IPS DF 6.9 (cell line): ENCODE measurements at regions not wholly inside any gene's neighbourhood (a gene's known extent, or its start where the extent isn't known, plus 50 kb on each side); places are given as distances from the start of the nearest gene placed in this dataset.

Source experiments
- DNase-seq: peaks from one replicate; pipeline ENCODE4 v3.0.0-alpha.2; 2013; ENCODE audit warnings: low read depth, low spot score
- H3K27ac ChIP-seq: one replicate; pipeline ENCODE4 v1.5.1; 2013; ENCODE audit warnings: low read length, control low read depth
- H3K27me3 ChIP-seq: 2 replicates; pipeline ENCODE4 v1.6.1; 2013; ENCODE audit warnings: mild to moderate bottlenecking, low read length; ENCODE audit not compliant: control insufficient read depth, insufficient read depth
- H3K36me3 ChIP-seq: 2 replicates; pipeline ENCODE4 v1.6.1; 2013; ENCODE audit warnings: low read length; ENCODE audit not compliant: control insufficient read depth, insufficient read depth
- H3K4me1 ChIP-seq: 2 replicates; pipeline ENCODE4 v1.6.1; 2013; ENCODE audit warnings: low read length; ENCODE audit not compliant: control insufficient read depth, insufficient read depth
- H3K4me3 ChIP-seq: 2 replicates; pipeline ENCODE4 v1.5.1; 2013; ENCODE audit warnings: mild to moderate bottlenecking, low read length
- H3K9me3 ChIP-seq: 2 replicates; pipeline ENCODE4 v1.6.1; 2013; ENCODE audit warnings: low read length, inconsistent platforms; ENCODE audit not compliant: control insufficient read depth, insufficient read depth
- WGBS: extraction: QIAGEN DNeasy Blood & Tissue Kit; methylation state at CpG from one replicate; pipeline ENCODE4 v1.1.7; 2013; ENCODE audit warnings: mixed read lengths, missing lambda C conversion rate; ENCODE audit not compliant: insufficient read length, insufficient coverage; 5-methylcytosine and 5-hydroxymethylcytosine counted together

DNA sequence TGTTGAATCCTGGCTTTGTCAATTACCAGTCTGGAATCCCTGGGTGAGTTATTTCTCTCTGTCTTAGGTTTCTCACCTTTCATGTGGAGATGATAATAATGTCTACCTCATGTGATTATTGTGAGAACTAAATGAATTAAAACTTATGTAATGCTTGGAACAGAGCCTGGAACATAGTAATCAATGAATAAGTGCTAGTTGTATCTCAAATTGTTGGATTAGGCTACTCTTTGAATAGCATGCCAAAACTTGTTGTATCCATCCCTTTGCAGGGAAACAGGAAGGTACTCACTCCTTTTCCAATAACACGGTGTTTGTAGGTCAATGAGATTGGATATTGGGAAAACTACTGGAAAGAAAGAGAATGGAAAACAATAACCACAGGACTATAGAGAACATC is 796.6 kb upstream of the ZEB2 start:
- H3K27ac ChIP-seq: no peak overlapping the region
- no peaks in the 10 kb centered on the region for H3K9me3 ChIP-seq
- no peaks in the 10 kb centered on the region for H3K27me3 ChIP-seq
- no CpG with 5 or more reads among the region's 1 CpG for WGBS
- no peaks in the 10 kb centered on the region for H3K36me3 ChIP-seq
- no peak for DNase-seq
- H3K4me1 ChIP-seq: no peaks in the 10 kb centered on the region
- H3K4me3 ChIP-seq: no peak overlapping the region

DNA sequence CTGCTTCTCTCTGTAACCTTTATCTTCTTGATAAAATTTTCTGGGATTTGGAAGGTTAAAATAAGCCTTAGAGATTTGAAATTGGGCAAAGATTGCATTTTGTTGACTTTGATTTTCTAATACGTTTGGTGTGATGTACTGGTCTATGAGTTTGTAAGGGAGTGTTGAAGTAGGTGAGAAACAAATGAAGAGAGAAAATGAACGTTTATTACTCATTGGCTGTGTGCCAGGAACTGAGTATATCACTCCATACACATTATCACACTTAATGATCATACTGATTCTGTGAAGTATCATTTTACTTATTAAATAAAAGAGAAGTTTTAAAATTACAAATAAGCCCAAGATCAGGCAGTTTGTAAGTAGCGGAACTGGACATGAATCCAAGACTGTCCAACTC is 795.1 kb upstream of the ZEB2 start:
- no peak overlapping the region for H3K4me3 ChIP-seq
- H3K4me1 ChIP-seq: no peaks in the 10 kb centered on the region
- H3K27ac ChIP-seq: no peak overlapping the region
- DNase-seq: no peak
- H3K36me3 ChIP-seq: no peaks in the 10 kb centered on the region
- H3K27me3 ChIP-seq: no peaks in the 10 kb centered on the region
- 100% methylated on average over 1 of the region's 3 CpGs for WGBS
- H3K9me3 ChIP-seq: no peaks in the 10 kb centered on the region

- no peaks in the 10 kb centered on the region for H3K9me3 ChIP-seq
- no peaks in the 10 kb centered on the region for H3K4me1 ChIP-seq
- H3K27ac ChIP-seq: no peak overlapping the region
- no peaks in the 10 kb centered on the region for H3K27me3 ChIP-seq
- no peaks in the 10 kb centered on the region for H3K36me3 ChIP-seq
- DNase-seq: no peak
- no peak overlapping the region for H3K4me3 ChIP-seq
- no CpG with 5 or more reads among the region's 3 CpGs for WGBS
Observed at GRCh38 chr2:145314119-145314633, 794.3 kb upstream of the ZEB2 start.

DNA sequence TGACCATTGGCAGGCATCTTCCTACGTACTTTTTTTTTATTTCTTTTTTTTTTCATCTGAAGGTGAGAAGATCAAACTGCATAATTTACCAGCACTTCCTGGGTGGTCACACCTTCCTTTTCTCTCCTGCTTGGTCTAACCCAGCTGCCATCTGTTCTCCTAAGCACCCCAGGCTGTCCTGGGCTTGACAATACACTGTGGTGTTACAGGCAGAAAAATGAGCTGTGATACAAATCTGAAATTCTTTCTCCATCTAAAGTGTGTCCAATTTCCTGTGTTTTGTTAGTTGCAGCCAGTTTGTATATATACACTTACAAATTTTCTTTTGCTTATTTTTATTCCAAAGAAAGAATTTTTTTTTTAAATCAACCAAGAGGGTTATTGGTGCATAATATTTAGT is 786.0 kb upstream of the ZEB2 start:
- Histone ChIP-seq H3K27ac (no peak overlapping the region), H3K36me3 (no peaks in the 10 kb centered on the region), H3K9me3 (no peaks in the 10 kb centered on the region), H3K27me3 (no peaks in the 10 kb centered on the region), H3K4me3 (no peak overlapping the region), H3K4me1 (no peaks in the 10 kb centered on the region)
- no CpG with 5 or more reads among the region's 1 CpG for WGBS
- no peak for DNase-seq

- no peaks in the 10 kb centered on the region for H3K27me3 ChIP-seq
- no peaks in the 10 kb centered on the region for H3K36me3 ChIP-seq
- no peaks in the 10 kb centered on the region for H3K4me1 ChIP-seq
- no peaks in the 10 kb centered on the region for H3K9me3 ChIP-seq
- DNase-seq: no peak
- no CpG with 5 or more reads among the region's 3 CpGs for WGBS
- H3K4me3 ChIP-seq: no peak overlapping the region
- no peak overlapping the region for H3K27ac ChIP-seq
Observed at GRCh38 chr2:145304501-145304900, 784.6 kb upstream of the ZEB2 start.

- no peak overlapping the region for H3K27ac ChIP-seq
- H3K9me3 ChIP-seq: no peaks in the 10 kb centered on the region
- no peak overlapping the region for H3K4me3 ChIP-seq
- no peaks in the 10 kb centered on the region for H3K27me3 ChIP-seq
- H3K36me3 ChIP-seq: no peaks in the 10 kb centered on the region
- no CpG with 5 or more reads among the region's 2 CpGs for WGBS
- no peaks in the 10 kb centered on the region for H3K4me1 ChIP-seq
- DNase-seq: no peak
Observed at GRCh38 chr2:145303536-145303935, 783.6 kb upstream of the ZEB2 start.

DNA sequence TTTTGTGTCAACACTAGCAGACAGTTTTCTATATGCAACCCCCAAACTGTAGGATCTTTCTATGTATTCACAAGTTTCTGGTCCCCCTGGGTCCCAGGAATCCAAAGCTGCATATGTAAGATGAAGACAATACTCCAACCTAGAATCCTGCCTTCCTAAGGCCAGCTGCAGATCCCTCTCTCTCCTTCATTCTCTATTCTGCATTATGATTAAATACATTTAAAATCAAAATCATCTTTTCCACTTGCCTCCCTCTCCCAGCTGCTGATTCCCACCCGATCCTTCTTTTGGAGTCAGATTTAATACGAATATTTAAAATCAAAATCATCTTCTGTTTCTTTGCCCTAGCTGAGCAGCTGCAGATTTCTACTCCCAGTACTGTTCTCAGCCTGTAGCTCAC is 783.0 kb upstream of the ZEB2 start:
- no peaks in the 10 kb centered on the region for H3K9me3 ChIP-seq
- H3K4me3 ChIP-seq: no peak overlapping the region
- DNase-seq: no peak
- H3K27ac ChIP-seq: no peak overlapping the region
- H3K36me3 ChIP-seq: no peaks in the 10 kb centered on the region
- no peaks in the 10 kb centered on the region for H3K4me1 ChIP-seq
- WGBS: 100% methylated on average over 2 of the region's 2 CpGs
- no peaks in the 10 kb centered on the region for H3K27me3 ChIP-seq

DNA sequence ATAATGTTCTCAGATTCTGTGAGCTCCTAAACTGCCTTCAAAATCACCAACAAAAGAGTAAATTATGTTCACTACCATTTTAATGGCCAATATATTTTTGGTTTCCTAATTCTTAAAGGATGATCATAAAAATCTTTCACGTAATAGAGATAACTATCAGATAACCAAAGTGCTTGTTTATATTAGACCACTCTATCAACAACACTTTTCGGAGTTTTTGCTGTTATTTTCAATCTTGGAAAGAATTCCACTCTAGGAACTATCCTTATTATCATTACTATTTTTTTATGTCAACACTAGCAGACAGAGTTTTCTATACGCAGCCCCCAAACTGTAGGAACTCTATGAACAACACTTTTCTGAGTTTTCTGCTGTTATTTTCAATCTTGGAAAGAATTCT is 782.5 kb upstream of the ZEB2 start:
- H3K36me3 ChIP-seq: no peaks in the 10 kb centered on the region
- no peak overlapping the region for H3K27ac ChIP-seq
- no peak overlapping the region for H3K4me3 ChIP-seq
- WGBS: no CpG with 5 or more reads among the region's 3 CpGs
- no peaks in the 10 kb centered on the region for H3K9me3 ChIP-seq
- H3K27me3 ChIP-seq: no peaks in the 10 kb centered on the region
- H3K4me1 ChIP-seq: no peaks in the 10 kb centered on the region
- DNase-seq: no peak

GRCh38 chr2:145299368-145299767 is 779.4 kb upstream of the ZEB2 start:
- no peaks in the 10 kb centered on the region for H3K27me3 ChIP-seq
- WGBS: no CpG with 5 or more reads among the region's 10 CpGs
- H3K4me3 ChIP-seq: no peak overlapping the region
- no peaks in the 10 kb centered on the region for H3K36me3 ChIP-seq
- no peaks in the 10 kb centered on the region for H3K4me1 ChIP-seq
- DNase-seq: no peak
- no peak overlapping the region for H3K27ac ChIP-seq
- no peaks in the 10 kb centered on the region for H3K9me3 ChIP-seq

GRCh38 chr2:145292166-145292565 is 772.2 kb upstream of the ZEB2 start:
- H3K4me3 ChIP-seq: no peak overlapping the region
- DNase-seq: no peak
- H3K9me3 ChIP-seq: no peaks in the 10 kb centered on the region
- H3K4me1 ChIP-seq: no peaks in the 10 kb centered on the region
- no peaks in the 10 kb centered on the region for H3K27me3 ChIP-seq
- H3K27ac ChIP-seq: no peak overlapping the region
- no peaks in the 10 kb centered on the region for H3K36me3 ChIP-seq

- Histone ChIP-seq H3K4me3 (no peak overlapping the region), H3K27me3 (no peaks in the 10 kb centered on the region), H3K4me1 (no peaks in the 10 kb centered on the region), H3K36me3 (no peaks in the 10 kb centered on the region), H3K27ac (no peak overlapping the region), H3K9me3 (no peaks in the 10 kb centered on the region)
- WGBS: no CpG with 5 or more reads among the region's 2 CpGs
- DNase-seq: no peak
Observed at GRCh38 chr2:145290986-145291385, 771.1 kb upstream of the ZEB2 start.
